ENCODE measurements at regions not wholly inside any gene's neighbourhood (a gene's known extent, or its start where the extent isn't known, plus 50 kb on each side); places are given as distances from the start of the nearest gene placed in this dataset.

- DNase-seq (ENCODE audit: low spot score), result no peak
Observed at GRCh38 chr10:110434489-110435096, 63.1 kb upstream of the DUSP5 start.

GRCh38 chr10:110436554-110437350 lies 61.0 kb upstream of the DUSP5 start:
- DNase-seq (ENCODE audit: low spot score), result no peak

GRCh38 chr10:110437351-110437605 lies 60.4 kb upstream of the DUSP5 start:
- no peak for DNase-seq (ENCODE audit: low spot score)

GRCh38 chr10:110437761-110438341 lies 59.9 kb upstream of the DUSP5 start:
- DNase-seq (ENCODE audit: low spot score), result no peak

- no peak for DNase-seq (ENCODE audit: low spot score)
Observed at GRCh38 chr10:110442746-110443145, 55.0 kb upstream of the DUSP5 start.

- no peak for DNase-seq (ENCODE audit: low spot score)
Observed at GRCh38 chr10:110443239-110444003, 54.3 kb upstream of the DUSP5 start.

GRCh38 chr10:110444004-110444337 lies 53.7 kb upstream of the DUSP5 start:
- peak; percentile 31 for DNase-seq (ENCODE audit: low spot score)

GRCh38 chr10:110445871-110446270 lies 51.8 kb upstream of the DUSP5 start:
- DNase-seq (ENCODE audit: low spot score), result no peak

- DNase-seq (ENCODE audit: low spot score), result no peak
Observed at GRCh38 chr10:110446277-110446676, 51.4 kb upstream of the DUSP5 start.

- peak; percentile 90 for DNase-seq (ENCODE audit: low spot score)
Observed at GRCh38 chr10:110446954-110447608, 50.6 kb upstream of the DUSP5 start.

- no peak for DNase-seq (ENCODE audit: low spot score)
Observed at GRCh38 chr10:110447886-110448285, 49.8 kb upstream of the DUSP5 start.

Data from A172 (cell line).